C4-2B (cell line): ENCODE measurements at regions not wholly inside any gene's neighbourhood (a gene's known extent, or its start where the extent isn't known, plus 50 kb on each side); places are given as distances from the start of the nearest gene placed in this dataset.

Experiments used
- H3K27ac ChIP-seq: fragments of 450-650 bp; 2 replicates; pipeline ENCODE4 v1.5.1; 2017
- ZFX ChIP-seq: fragments of 450-650 bp; IDR thresholded peaks from 2 replicates; pipeline ENCODE4 v1.6.1; 2017
- TF ChIP-seq, protein P1 (sequence below): fragments of 450-650 bp; conservative IDR thresholded peaks from 2 replicates; pipeline ENCODE4 v1.5.1; 2017; ENCODE audit warnings: mild to moderate bottlenecking

DNA sequence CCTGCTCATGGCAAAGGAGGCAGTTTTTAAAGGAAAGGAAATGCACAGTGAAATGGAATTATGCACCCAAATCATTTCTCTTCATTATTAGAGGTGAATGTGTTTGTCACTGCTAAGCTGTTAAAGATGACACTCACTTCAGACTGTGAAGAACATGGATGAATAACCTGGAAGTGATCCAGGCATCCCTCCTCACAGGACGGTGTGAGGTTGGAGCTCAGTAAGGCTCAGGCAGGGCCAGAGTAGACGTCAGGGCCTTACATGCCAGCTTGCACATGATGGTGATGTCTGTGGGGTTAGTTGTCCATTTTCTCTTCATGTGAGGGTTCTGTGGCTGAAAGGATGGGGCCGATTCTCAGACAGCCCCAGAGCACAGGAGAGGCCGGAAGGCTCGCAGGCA, 273.1 kb downstream of the PCNX1 start:
- no peak for TF ChIP-seq ZFX
- TF ChIP-seq, protein P1, sequence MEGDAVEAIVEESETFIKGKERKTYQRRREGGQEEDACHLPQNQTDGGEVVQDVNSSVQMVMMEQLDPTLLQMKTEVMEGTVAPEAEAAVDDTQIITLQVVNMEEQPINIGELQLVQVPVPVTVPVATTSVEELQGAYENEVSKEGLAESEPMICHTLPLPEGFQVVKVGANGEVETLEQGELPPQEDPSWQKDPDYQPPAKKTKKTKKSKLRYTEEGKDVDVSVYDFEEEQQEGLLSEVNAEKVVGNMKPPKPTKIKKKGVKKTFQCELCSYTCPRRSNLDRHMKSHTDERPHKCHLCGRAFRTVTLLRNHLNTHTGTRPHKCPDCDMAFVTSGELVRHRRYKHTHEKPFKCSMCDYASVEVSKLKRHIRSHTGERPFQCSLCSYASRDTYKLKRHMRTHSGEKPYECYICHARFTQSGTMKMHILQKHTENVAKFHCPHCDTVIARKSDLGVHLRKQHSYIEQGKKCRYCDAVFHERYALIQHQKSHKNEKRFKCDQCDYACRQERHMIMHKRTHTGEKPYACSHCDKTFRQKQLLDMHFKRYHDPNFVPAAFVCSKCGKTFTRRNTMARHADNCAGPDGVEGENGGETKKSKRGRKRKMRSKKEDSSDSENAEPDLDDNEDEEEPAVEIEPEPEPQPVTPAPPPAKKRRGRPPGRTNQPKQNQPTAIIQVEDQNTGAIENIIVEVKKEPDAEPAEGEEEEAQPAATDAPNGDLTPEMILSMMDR: no peak
- H3K27ac ChIP-seq: no peak overlapping the region

DNA sequence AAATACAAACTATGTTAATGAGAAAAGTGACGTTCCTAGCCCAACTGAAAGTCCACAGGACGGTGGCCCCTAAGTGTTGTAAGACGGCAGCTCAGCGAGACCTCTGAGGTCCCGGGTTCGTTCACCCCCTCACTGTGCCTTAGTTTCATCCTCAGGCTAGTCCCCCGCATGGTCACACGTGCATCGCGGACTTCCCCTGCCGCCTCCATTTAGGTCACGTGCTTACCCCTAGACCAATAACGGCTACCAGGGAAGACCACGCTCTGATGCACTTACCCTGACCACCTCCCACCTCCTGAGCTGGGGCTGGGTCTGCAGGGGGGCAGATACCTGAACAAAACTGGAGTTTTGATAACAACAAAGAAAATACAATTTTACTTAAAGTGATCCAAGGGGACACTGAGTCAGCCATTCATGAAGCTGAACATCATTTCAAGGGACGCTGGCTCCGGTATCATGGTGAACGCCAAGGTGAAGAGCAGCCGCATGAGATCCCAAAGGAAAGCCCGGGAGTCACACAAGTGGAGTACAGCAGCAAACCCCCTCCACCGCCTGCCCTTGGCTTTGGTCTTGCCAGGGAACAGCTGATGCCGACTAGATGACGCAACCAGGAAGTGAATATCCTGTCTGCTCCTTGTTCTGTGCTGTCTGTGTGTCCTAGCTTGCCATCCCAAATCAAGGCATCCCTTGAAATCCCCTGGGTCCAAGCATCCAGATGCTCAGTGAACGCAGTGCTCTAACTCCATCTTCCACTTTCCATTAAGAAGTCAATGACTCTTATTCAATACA, 274.1 kb downstream of the PCNX1 start:
- no peak overlapping the region for H3K27ac ChIP-seq
- no peak for TF ChIP-seq ZFX
- TF ChIP-seq, protein P1: no peak

DNA sequence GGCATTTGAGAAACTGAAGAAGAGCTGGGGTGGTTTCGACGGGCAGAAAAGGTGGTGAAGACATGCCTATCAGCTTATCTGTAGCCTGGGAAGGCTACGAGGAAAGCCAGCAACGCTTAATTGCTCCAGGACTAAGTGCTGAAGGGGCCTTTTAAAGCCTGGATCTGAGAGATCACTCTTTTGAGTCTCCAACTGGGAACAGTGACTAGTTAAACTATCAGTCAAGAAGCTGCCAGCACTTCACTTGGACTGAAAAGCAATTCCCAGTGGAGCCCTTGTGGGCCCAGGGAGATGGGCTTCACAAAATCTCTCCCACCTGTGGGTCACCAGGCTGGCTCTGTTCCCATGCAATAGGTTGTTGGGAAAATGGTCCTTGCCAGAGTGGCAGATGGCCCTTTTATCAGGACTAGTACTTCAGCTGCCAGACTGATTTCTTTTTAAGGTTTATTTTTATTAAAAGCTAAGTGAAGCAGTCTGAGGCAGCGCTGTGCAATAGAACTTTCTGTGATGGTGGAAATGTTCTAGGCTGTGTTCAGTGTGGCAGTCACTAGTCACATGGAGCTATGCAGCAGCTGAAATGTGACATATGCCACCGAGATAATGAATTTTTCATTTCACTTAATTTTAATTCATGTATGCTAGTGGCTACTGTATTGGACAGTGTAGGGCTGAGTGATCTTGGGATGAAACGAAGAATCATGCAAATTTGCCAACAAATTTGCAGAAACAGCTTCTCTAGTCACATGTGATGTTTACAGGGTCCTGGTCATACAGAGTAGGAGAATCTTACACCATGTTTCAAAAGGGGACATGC, 276.8 kb downstream of the PCNX1 start:
- no peak for TF ChIP-seq ZFX
- TF ChIP-seq, protein P1: no peak

DNA sequence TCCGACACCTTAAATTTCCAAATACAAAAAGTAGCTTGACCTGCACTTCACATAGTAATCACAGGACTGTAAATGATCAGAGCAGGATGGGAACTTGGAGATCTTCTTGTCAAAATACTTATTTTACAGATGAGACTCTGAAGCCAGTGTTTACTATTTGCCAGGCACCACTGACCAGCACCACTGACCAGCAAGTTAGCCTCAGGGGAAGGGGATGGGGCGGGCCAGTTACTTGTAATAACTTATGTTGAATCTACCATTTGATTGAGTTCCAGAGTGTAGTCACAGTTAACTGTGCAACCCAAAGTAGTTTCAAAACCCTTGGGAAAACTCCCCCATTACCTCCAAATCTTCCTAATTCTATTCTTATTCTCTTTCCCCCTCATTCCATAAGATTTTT, 278.4 kb downstream of the PCNX1 start:
- no peak for TF ChIP-seq ZFX

More for the DNA sequence above, 276.8 kb downstream of the PCNX1 start:
- no peak overlapping the region for H3K27ac ChIP-seq

DNA sequence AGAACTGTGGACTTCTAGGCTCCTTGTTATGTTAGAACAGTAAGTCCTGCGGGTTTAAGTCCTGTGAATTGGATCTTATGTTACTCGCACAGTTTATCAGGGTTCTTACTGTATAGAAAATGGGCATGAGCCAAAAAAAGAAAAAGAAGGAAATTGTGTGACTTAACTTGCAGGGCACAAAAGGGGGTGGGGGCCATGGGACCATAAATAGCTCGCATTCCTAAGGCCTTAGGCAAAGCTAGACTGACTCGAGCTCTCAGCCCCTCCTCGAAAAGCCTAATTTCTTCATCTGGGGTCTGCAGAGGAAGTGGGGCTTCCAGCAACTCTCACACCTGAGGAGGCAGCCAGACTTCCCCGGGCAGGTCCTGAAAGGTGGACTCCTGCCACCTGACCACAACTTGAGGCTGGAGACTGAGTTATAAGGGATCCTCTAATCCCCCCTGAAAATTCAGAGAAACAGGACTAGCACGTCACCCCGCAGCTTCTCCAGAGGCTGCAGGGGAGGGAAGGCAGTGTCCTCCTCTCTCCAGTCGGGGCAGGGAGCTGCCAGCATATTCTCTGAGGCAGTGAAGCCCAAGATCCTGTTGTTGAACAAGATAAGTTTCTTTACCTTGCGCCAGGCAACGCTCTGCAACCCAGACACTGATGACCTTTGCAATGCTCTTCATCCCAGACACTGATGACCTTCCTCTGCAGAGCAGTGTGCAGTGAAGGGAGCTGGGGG, 280.5 kb downstream of the PCNX1 start:
- H3K27ac ChIP-seq: no peak overlapping the region
- TF ChIP-seq, protein P1: no peak
- no peak for TF ChIP-seq ZFX

More for the DNA sequence above, 278.4 kb downstream of the PCNX1 start:
- H3K27ac ChIP-seq: no peak overlapping the region

DNA sequence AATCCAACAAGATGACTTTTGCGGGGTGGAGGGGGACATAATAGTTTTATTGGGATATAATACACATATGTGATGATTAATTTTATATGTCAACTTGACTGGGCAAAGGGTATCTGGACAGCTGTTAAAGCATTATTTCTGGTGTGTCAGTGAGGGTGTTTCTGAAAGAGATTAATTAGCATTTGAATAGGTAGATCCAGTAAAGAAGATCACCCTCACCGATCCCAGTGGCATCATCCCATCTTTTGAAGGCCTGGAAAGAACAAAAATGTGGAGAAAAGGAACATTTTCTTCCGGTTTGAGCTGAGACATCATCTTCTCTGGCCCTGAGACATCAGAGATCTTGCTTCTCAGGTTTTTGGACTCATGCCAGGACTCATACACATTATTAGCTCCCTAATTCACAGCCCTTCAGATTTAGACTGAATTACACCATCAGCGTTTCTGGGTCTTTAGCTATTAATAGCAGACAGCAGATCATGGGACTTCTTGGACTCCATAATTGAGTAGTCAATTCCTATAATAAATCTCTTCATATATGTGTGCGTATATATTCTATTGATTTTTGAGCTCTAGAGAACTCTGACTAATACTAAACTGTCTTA, 283.6 kb downstream of the PCNX1 start:
- H3K27ac ChIP-seq: no peak overlapping the region
- no peak for TF ChIP-seq ZFX
- TF ChIP-seq, protein P1: no peak

DNA sequence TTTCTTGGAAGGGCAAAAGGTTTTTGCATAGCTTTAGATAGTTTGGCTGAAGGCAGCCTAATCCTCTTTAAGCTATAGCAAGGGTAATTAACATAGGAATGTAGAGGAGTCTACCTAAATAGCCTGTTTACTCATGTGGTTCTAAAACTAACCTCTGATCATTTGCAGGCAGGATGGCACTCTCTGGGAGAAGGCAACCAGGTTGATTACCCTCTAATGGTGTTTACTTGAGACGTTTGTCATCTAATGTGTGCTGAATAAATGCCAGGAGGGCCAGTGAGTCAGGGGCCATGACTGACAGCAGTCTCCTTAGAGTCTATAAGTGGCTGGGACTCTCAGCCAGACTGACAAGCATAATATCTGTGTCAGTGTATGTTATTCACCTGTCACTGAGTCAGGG, 286.4 kb downstream of the PCNX1 start:
- TF ChIP-seq, protein P1: no peak
- TF ChIP-seq ZFX: no peak
- H3K27ac ChIP-seq: no peak overlapping the region
